SK-N-SH (cell line): ENCODE measurements at regions not wholly inside any gene's neighbourhood (a gene's known extent, or its start where the extent isn't known, plus 50 kb on each side); places are given as distances from the start of the nearest gene placed in this dataset.

Experiments
- CTCF ChIP-seq: fragments of 200-600 bp; sonication (generic); IDR thresholded peaks from 2 replicates; pipeline ENCODE4 v1.6.1; 2017; ENCODE audit warnings: antibody characterized with exemption, mild to moderate bottlenecking, moderate library complexity
- RFX5 ChIP-seq: IDR thresholded peaks from 2 replicates; pipeline ENCODE4 v1.6.1; 2012; ENCODE audit warnings: mild to moderate bottlenecking, improper control_type of control experiment, low read length
- SMC3 ChIP-seq: IDR thresholded peaks from 2 replicates; pipeline ENCODE4 v1.6.1; 2012; ENCODE audit warnings: low read depth, low read length, improper control_type of control experiment

- no peak for TF ChIP-seq RFX5
- TF ChIP-seq CTCF: no peak
- no peak for TF ChIP-seq SMC3
Observed at GRCh38 chr1:199403531-199404116, 623.9 kb upstream of the NR5A2 start.
